DMS 273 (cell line): ENCODE measurements at regions not wholly inside any gene's neighbourhood (a gene's known extent, or its start where the extent isn't known, plus 50 kb on each side); places are given as distances from the start of the nearest gene placed in this dataset.
"Not testable (repeated sequence)": the region's sequence is repeated elsewhere in the genome, so short reads cannot be mapped to it uniquely, and the experiment has no call there.

Source experiments
- DNase-seq: peaks from one replicate; lab custom pipeline; 2025; ENCODE audit not compliant: unreplicated experiment; lab: John Stamatoyannopoulos, UW

GRCh38 chr3:81198216-81198615, 563.2 kb downstream of the GBE1 start:
- DNase-seq, result no peak

- DNase-seq, result peak; percentile 2
Observed at GRCh38 chr3:81197386-81197785, 564.1 kb downstream of the GBE1 start.

DNA sequence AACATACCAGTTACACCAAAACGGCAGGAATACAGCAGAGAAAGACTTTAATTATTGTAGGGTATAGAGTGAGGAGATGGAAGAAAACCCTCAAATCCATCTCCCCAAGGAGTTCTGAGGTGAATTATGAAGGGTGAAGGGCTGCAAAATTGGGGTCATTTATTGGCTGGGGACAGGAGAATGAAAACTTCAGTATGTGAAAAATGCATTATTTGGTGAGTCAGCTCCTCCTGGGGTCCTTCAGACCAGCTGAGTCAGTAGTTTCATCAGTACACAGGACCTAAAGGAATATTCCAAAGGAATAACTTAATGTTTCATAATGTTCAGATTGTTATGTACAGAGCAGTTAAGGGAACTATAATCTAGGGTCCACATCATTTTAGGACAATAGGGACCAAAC, 566.0 kb downstream of the GBE1 start:
- no peak for DNase-seq

- DNase-seq, result no peak
Observed at GRCh38 chr3:81186412-81186811, 575.0 kb downstream of the GBE1 start.

- DNase-seq, result not testable (repeated sequence)
Observed at GRCh38 chr3:81182086-81182875, 579.2 kb downstream of the GBE1 start.

DNA sequence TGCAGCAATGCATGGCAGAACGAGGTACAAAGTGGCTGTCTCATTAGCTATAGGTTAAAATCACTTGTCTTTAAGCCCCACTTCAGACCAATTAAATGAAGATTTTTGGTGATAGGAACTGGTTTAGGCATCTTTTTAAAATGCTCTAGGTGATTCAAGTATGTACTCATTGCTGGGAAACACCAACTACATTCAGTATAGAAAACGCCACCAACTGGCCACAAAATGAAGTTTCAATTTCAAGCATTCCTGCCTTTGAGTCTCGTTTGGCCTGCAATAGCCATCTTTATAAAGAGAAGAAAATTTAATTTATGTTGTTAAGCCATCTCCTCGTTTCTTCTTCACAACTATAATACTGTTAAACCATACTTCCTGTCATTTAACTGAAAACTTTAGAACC, 587.9 kb downstream of the GBE1 start:
- DNase-seq, result peak; percentile 26

DNA sequence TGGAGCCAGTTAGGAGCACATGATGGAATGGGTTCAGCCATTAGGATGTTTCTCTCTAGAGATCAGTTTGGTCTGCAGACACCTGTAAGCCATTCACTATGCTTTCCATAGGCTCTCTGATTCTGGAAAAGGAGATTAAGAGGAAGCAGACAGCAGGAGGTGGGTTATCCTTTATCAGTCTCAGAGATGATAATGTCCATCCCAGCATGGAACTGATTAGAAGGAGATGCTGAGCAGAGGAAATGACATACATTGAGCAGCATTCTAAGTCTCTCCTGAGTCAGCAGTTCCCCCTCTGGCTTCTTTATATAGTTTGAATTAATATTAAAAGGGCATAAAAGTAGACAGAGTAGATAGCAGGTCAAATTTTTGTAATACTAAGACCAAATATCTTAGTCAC, 591.1 kb downstream of the GBE1 start:
- no peak for DNase-seq

GRCh38 chr3:81164806-81165205, 596.6 kb downstream of the GBE1 start:
- no peak for DNase-seq

DNA sequence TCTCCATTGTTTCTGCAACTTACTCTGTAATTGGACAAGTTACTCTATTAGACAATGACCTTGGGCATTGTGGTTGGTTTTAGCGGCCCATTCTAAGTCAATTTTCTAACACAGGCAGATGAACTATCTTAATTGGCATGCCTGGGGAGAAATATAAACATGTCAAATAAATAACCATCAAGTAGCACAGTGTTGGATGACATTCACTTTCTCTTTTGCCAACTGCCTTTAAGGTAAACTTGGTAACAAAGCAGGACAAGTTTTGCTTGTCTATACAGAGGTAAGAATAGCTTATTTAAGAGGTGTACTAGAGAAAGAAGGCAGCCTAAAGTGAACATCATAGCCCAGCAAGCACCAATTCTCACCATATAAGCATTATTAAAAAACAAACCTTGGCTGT, 599.6 kb downstream of the GBE1 start:
- no peak for DNase-seq

GRCh38 chr3:81161100-81161499, 600.3 kb downstream of the GBE1 start:
- no peak for DNase-seq

- DNase-seq, result no peak
Observed at GRCh38 chr3:81154611-81155143, 606.8 kb downstream of the GBE1 start.

DNA sequence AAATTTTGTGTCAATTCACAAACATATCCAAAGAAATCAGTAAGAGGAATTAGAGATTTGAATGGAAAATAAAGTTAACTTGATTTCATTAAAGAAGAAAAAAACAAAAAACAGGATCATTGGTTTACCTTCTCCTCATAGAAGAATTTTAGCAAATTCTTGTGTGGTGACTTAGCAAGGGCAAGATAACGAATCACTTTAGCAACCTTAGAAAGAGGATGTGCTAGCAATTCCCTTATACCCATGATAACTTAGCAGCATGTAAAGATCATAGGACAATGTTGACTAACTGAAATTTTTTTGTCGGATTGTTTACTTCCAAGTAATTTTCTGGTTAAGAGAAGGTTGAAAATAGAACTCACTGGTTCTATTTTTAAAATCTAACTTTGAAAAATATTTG, 609.3 kb downstream of the GBE1 start:
- no peak for DNase-seq

GRCh38 chr3:81132995-81133394, 628.5 kb downstream of the GBE1 start:
- no peak for DNase-seq

DNA sequence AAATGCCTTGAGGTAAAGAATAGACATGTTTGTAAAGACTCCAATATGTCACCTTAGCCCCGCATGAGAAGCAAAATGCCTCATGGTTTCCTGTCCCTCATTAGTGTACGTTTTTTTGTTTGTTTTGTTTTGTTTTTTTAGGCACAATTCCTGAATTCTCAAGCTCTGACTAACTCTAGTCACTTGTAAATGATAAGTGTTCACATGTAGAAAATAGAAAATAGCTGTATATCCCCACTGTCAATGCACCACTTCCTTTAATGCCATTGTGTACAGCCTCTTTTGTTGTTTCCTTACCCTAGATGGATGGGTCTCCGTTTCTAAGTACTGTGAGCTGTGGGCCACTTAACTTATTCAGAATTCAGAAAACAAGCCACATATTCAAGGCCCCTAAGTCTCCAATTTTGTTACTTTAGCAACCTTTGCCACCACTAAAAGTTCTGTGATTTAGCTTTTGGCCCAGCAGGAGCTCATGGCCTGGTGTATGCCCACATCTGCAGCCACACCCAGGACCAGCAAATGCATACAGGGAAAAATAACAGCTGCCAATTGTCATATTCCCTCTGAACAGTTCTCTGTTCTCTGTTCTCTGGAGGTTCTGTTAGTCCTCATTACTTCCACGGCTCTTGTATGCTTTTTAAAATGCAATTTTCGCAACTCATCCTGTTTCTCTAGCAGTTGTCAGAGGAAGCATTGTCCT, 655.5 kb downstream of the GBE1 start:
- no peak for DNase-seq

DNA sequence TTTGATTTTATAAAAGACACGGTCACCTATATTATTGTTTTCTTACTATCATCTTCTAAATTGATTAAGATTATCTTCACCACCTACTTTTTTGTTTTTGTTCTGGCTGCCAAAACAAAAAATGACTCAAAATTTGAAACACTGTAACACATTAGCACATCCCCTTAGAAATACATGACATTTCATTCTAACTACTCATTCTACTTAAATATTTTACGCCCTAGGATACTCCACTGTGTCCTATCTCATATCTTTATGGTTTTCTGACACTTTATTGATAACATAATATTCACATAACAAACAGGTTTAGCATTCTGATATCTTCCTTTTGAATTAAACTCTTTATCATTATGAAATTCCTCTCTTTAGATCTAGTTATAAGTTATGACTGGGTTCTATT, 656.2 kb downstream of the GBE1 start:
- no peak for DNase-seq

GRCh38 chr3:81097889-81098288, 663.6 kb downstream of the GBE1 start:
- DNase-seq, result no peak

DNA sequence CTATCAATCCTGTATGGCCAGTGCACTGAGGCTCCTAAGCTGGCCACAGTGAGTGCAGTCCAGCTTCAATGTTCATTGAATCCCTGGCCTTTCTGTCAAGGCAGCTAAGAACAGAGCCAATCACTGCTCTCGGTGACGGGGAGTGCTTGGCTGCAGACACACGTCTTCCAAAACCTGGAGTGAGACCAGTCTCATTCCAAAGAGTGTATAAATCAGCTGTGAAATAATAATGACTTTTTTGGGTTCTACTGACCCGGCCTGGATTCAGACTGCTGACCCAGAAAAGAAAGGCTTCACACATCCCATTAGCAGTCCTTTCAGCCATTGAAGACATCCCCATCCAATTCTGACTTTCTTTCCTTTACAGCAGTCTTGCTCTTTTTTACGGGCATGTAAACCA, 665.5 kb downstream of the GBE1 start:
- DNase-seq, result no peak

GRCh38 chr3:81094986-81095385, 666.5 kb downstream of the GBE1 start:
- no peak for DNase-seq

- DNase-seq, result no peak
Observed at GRCh38 chr3:81087607-81088006, 673.8 kb downstream of the GBE1 start.

DNA sequence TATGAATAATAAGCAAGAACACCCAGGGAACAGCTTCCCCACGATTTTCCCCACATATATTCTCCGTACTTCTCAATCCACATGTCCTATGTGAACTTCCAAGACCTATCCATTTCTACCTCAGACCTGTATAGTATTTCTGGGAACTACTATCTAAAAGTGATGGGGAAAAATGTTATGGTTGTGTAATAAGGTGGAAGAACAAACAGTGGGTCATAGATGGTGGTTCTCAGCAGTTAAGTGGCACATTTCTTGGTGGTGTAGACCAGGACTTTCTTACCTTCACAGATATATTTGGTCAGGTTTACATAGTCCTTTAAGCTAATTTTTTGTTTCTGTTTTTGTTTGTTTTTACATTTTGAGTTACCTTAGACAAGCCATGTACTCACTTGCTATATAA, 675.1 kb downstream of the GBE1 start:
- no peak for DNase-seq

- no peak for DNase-seq
Observed at GRCh38 chr3:81080608-81081007, 680.8 kb downstream of the GBE1 start.

DNA sequence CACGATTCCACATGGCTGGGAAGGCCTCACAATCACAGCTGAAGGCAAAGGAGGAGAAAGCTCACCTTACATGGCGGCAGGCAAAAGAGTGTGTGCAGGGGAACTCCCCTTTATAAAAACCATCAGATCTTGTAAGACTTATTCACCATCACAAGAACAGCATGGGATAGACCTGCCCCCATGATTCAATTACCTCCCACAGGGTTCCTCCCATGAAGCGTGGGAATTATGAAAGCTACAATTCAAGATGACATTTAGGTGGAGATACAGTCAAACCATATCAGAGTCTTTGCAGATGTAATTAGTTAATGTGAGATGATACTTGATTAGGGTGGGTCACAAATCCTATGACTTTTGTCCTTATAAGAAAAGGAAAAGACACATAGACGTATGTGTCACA, 688.9 kb downstream of the GBE1 start:
- DNase-seq, result no peak
